ENCODE measurements at regions not wholly inside any gene's neighbourhood (a gene's known extent, or its start where the extent isn't known, plus 50 kb on each side); places are given as distances from the start of the nearest gene placed in this dataset.

GRCh38 chr4:107292979-107293378 lies 256.9 kb upstream of the DKK2 start:
- TF ChIP-seq, protein P1, sequence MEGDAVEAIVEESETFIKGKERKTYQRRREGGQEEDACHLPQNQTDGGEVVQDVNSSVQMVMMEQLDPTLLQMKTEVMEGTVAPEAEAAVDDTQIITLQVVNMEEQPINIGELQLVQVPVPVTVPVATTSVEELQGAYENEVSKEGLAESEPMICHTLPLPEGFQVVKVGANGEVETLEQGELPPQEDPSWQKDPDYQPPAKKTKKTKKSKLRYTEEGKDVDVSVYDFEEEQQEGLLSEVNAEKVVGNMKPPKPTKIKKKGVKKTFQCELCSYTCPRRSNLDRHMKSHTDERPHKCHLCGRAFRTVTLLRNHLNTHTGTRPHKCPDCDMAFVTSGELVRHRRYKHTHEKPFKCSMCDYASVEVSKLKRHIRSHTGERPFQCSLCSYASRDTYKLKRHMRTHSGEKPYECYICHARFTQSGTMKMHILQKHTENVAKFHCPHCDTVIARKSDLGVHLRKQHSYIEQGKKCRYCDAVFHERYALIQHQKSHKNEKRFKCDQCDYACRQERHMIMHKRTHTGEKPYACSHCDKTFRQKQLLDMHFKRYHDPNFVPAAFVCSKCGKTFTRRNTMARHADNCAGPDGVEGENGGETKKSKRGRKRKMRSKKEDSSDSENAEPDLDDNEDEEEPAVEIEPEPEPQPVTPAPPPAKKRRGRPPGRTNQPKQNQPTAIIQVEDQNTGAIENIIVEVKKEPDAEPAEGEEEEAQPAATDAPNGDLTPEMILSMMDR (IDR thresholded peaks at IDR 0.05; ENCODE audit: borderline replicate concordance): no peak
- intact Hi-C loops (cut with micrococcal nuclease): no loop called here
- DNase-seq: no peak
- H3K4me3 ChIP-seq: no peak overlapping the region
- no peaks in the 10 kb centered on the region for H3K36me3 ChIP-seq
- peaks cover 8% of the 10 kb centered on the region for H3K9me3 ChIP-seq (replicated peaks)
- H3K4me1 ChIP-seq: no peaks in the 10 kb centered on the region
- H3K27me3 ChIP-seq (ENCODE audit: low read depth): no peaks in the 10 kb centered on the region
- no peak overlapping the region for H3K27ac ChIP-seq (replicated peaks)

DNA sequence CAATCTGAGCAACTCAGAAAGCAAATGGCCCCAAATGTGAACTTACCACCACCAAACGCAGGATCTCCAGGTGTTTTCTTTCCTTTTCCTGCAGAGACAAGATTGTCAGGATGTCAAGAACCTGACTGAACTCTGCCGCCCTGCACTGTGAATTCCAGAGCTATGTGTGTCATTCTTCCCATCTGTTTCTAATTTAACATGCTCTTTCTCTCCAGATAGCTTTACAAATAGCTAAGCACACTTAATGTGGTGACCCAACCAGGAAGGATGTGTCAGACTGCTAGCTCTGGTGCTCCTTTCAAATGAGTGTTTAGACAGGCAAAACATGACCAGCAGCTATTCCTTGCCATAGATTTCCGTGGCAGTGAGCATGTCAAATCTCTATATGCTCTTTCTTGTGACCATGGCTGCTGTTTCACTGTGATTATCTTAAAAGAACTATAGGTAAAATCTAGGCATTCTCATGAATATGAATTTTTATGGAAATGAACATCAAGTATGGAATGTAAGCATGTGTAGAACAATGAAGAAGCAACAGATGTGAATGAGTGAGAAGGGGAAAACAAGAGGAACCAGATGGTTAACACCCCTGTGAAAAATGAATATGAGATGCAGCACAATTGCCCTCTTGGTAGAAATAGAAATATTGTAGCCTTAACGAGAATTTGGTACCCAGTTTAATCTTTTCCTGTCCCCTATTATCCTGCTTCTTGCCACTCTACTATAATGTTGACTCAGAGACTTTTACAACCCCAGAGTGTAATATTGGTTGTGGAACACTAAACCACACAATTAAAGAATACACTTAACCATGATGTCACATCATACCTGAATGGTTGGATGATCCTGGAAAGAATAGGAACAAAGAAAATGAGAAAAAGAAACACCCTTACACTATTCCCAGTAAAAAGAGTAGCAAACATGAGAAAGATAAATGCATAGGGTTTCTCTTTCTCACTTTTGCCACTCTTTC lies 247.8 kb upstream of the DKK2 start:
- TF ChIP-seq, protein P1 (IDR thresholded peaks at IDR 0.05; ENCODE audit: borderline replicate concordance): no peak

GRCh38 chr4:107279733-107280132 lies 243.6 kb upstream of the DKK2 start:
- TF ChIP-seq, protein P1 (IDR thresholded peaks at IDR 0.05; ENCODE audit: borderline replicate concordance): no peak
- DNase-seq: no peak
- no peaks in the 10 kb centered on the region for H3K27me3 ChIP-seq (ENCODE audit: low read depth)
- H3K9me3 ChIP-seq (replicated peaks): no peaks in the 10 kb centered on the region
- no peak overlapping the region for H3K27ac ChIP-seq (replicated peaks)
- no peaks in the 10 kb centered on the region for H3K36me3 ChIP-seq
- intact Hi-C loops (cut with micrococcal nuclease): no loop called here
- no peaks in the 10 kb centered on the region for H3K4me1 ChIP-seq
- H3K4me3 ChIP-seq: no peak overlapping the region

More for the DNA sequence above, 247.8 kb upstream of the DKK2 start:
- H3K4me1 ChIP-seq: no peaks in the 10 kb centered on the region
- H3K27me3 ChIP-seq (ENCODE audit: low read depth): no peaks in the 10 kb centered on the region
- DNase-seq: no peak
- H3K9me3 ChIP-seq (replicated peaks): no peaks in the 10 kb centered on the region
- H3K4me3 ChIP-seq: no peak overlapping the region
- no peaks in the 10 kb centered on the region for H3K36me3 ChIP-seq
- H3K27ac ChIP-seq (replicated peaks): no peak overlapping the region
- intact Hi-C loops (cut with micrococcal nuclease): no loop called here

DNA sequence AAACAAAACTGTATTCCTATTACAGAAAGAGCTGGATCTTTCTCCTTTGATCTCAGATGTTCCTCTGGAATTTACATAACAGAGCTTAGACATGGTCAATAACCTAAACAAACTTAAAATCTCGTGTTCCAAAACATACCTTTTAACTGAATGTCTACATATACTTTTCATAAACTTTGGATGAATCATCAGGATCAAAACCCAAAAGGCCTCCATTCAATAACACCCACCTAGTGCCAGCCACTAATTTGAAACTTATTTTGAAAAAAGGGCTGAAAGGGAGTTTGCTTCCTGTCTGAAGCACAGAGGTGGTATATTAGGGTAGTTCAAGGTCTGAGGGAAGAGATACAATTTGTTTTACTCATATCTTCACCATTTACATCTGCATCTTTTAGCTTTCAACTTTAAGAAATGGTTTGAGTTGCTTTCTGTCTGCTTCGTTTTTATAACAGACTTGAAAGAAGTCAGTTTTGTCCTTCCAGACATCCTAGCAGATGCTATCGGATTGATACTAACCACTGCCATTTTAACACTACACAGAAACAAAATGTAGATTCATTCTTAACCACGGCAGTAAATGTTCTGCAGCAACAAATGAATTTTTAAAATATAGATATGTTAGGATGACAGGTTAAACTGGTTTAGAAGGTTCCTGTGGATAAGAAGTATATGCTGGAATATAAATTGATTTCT lies 242.8 kb upstream of the DKK2 start:
- DNase-seq: no peak
- no peaks in the 10 kb centered on the region for H3K4me1 ChIP-seq
- TF ChIP-seq, protein P1 (IDR thresholded peaks at IDR 0.05; ENCODE audit: borderline replicate concordance): no peak
- H3K4me3 ChIP-seq: no peak overlapping the region
- H3K27ac ChIP-seq (replicated peaks): no peak overlapping the region
- no peaks in the 10 kb centered on the region for H3K36me3 ChIP-seq
- no peaks in the 10 kb centered on the region for H3K9me3 ChIP-seq (replicated peaks)
- H3K27me3 ChIP-seq (ENCODE audit: low read depth): no peaks in the 10 kb centered on the region
- intact Hi-C loops (cut with micrococcal nuclease): no loop called here

- Histone ChIP-seq H3K36me3 (no peaks in the 10 kb centered on the region), H3K4me3 (no peak overlapping the region), H3K27ac (replicated peaks) (no peak overlapping the region), H3K27me3 (ENCODE audit: low read depth) (no peaks in the 10 kb centered on the region), H3K9me3 (replicated peaks) (no peaks in the 10 kb centered on the region), H3K4me1 (no peaks in the 10 kb centered on the region)
- TF ChIP-seq, protein P1 (IDR thresholded peaks at IDR 0.05; ENCODE audit: borderline replicate concordance): no peak
- DNase-seq: no peak
- intact Hi-C loops (cut with micrococcal nuclease): no loop called here
Measured at GRCh38 chr4:107276052-107276451, 239.9 kb upstream of the DKK2 start.

All from left ventricle myocardium inferior (tissue), 1 donor.